ENCODE measurements at regions not wholly inside any gene's neighbourhood (a gene's known extent, or its start where the extent isn't known, plus 50 kb on each side); places are given as distances from the start of the nearest gene placed in this dataset.
"Not testable (repeated sequence)": the region's sequence is repeated elsewhere in the genome, so short reads cannot be mapped to it uniquely, and the experiment has no call there.

- no peak for DNase-seq (ENCODE audit: low read depth in 4 of 4, low spot score in 3 of 4)
Measured at GRCh38 chr3:81198216-81198615, 563.2 kb downstream of the GBE1 start.

GRCh38 chr3:81197386-81197785 lies 564.1 kb downstream of the GBE1 start:
- DNase-seq (ENCODE audit: low read depth in 4 of 4, low spot score in 3 of 4) = no peak

- DNase-seq (ENCODE audit: low read depth in 4 of 4, low spot score in 3 of 4) = no peak
Measured at GRCh38 chr3:81195478-81195877, 566.0 kb downstream of the GBE1 start.

- no peak for DNase-seq (ENCODE audit: low read depth in 4 of 4, low spot score in 3 of 4)
Measured at GRCh38 chr3:81186412-81186811, 575.0 kb downstream of the GBE1 start.

- DNase-seq (ENCODE audit: low read depth in 4 of 4, low spot score in 3 of 4) = not testable (repeated sequence)
Measured at GRCh38 chr3:81182086-81182875, 579.2 kb downstream of the GBE1 start.

GRCh38 chr3:81173514-81173913 lies 587.9 kb downstream of the GBE1 start:
- DNase-seq (ENCODE audit: low read depth in 4 of 4, low spot score in 3 of 4) = no peak

- DNase-seq (ENCODE audit: low read depth in 4 of 4, low spot score in 3 of 4) = no peak
Measured at GRCh38 chr3:81170298-81170697, 591.1 kb downstream of the GBE1 start.

- DNase-seq (ENCODE audit: low read depth in 4 of 4, low spot score in 3 of 4) = no peak
Measured at GRCh38 chr3:81164806-81165205, 596.6 kb downstream of the GBE1 start.

- no peak for DNase-seq (ENCODE audit: low read depth in 4 of 4, low spot score in 3 of 4)
Measured at GRCh38 chr3:81161851-81162250, 599.6 kb downstream of the GBE1 start.

- DNase-seq (ENCODE audit: low read depth in 4 of 4, low spot score in 3 of 4) = no peak
Measured at GRCh38 chr3:81161100-81161499, 600.3 kb downstream of the GBE1 start.

GRCh38 chr3:81154611-81155143 lies 606.8 kb downstream of the GBE1 start:
- DNase-seq (ENCODE audit: low read depth in 4 of 4, low spot score in 3 of 4) = no peak

- DNase-seq (ENCODE audit: low read depth in 4 of 4, low spot score in 3 of 4) = no peak
Measured at GRCh38 chr3:81152156-81152555, 609.3 kb downstream of the GBE1 start.

- no peak for DNase-seq (ENCODE audit: low read depth in 4 of 4, low spot score in 3 of 4)
Measured at GRCh38 chr3:81132995-81133394, 628.5 kb downstream of the GBE1 start.

GRCh38 chr3:81105789-81106488 lies 655.5 kb downstream of the GBE1 start:
- DNase-seq (ENCODE audit: low read depth in 4 of 4, low spot score in 3 of 4) = no peak

GRCh38 chr3:81105206-81105605 lies 656.2 kb downstream of the GBE1 start:
- no peak for DNase-seq (ENCODE audit: low read depth in 4 of 4, low spot score in 3 of 4)

GRCh38 chr3:81097889-81098288 lies 663.6 kb downstream of the GBE1 start:
- no peak for DNase-seq (ENCODE audit: low read depth in 4 of 4, low spot score in 3 of 4)

- no peak for DNase-seq (ENCODE audit: low read depth in 4 of 4, low spot score in 3 of 4)
Measured at GRCh38 chr3:81095956-81096355, 665.5 kb downstream of the GBE1 start.

- no peak for DNase-seq (ENCODE audit: low read depth in 4 of 4, low spot score in 3 of 4)
Measured at GRCh38 chr3:81094986-81095385, 666.5 kb downstream of the GBE1 start.

- no peak for DNase-seq (ENCODE audit: low read depth in 4 of 4, low spot score in 3 of 4)
Measured at GRCh38 chr3:81087607-81088006, 673.8 kb downstream of the GBE1 start.

- DNase-seq (ENCODE audit: low read depth in 4 of 4, low spot score in 3 of 4) = no peak
Measured at GRCh38 chr3:81086348-81086747, 675.1 kb downstream of the GBE1 start.

GRCh38 chr3:81080608-81081007 lies 680.8 kb downstream of the GBE1 start:
- no peak for DNase-seq (ENCODE audit: low read depth in 4 of 4, low spot score in 3 of 4)

- DNase-seq (ENCODE audit: low read depth in 4 of 4, low spot score in 3 of 4) = no peak
Measured at GRCh38 chr3:81072591-81072990, 688.9 kb downstream of the GBE1 start.

Data from right renal pelvis (tissue), 4 donors.